ENCODE measurements at regions not wholly inside any gene's neighbourhood (a gene's known extent, or its start where the extent isn't known, plus 50 kb on each side); places are given as distances from the start of the nearest gene placed in this dataset.

DNA sequence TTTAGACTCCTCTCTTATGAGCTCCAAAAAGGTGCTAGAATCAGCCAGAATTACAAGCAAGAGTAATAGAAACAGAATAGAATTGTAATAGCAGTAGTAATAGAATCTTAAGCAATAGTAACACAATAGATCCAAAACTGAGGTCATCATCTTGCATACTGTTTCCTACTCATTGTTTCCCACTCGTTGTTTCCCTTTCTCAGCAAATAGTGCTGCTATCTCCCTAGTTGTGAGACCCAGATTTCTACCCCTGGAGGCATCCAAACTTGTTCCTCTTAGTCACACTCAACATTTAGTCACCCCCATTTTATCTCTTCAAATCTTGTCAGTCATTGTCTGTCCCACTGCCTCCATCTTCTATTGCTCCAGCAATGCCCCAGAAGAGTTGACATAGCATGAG lies 356.9 kb upstream of the MARCKS start:
- TF ChIP-seq, protein P1, sequence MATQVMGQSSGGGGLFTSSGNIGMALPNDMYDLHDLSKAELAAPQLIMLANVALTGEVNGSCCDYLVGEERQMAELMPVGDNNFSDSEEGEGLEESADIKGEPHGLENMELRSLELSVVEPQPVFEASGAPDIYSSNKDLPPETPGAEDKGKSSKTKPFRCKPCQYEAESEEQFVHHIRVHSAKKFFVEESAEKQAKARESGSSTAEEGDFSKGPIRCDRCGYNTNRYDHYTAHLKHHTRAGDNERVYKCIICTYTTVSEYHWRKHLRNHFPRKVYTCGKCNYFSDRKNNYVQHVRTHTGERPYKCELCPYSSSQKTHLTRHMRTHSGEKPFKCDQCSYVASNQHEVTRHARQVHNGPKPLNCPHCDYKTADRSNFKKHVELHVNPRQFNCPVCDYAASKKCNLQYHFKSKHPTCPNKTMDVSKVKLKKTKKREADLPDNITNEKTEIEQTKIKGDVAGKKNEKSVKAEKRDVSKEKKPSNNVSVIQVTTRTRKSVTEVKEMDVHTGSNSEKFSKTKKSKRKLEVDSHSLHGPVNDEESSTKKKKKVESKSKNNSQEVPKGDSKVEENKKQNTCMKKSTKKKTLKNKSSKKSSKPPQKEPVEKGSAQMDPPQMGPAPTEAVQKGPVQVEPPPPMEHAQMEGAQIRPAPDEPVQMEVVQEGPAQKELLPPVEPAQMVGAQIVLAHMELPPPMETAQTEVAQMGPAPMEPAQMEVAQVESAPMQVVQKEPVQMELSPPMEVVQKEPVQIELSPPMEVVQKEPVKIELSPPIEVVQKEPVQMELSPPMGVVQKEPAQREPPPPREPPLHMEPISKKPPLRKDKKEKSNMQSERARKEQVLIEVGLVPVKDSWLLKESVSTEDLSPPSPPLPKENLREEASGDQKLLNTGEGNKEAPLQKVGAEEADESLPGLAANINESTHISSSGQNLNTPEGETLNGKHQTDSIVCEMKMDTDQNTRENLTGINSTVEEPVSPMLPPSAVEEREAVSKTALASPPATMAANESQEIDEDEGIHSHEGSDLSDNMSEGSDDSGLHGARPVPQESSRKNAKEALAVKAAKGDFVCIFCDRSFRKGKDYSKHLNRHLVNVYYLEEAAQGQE (IDR thresholded peaks at IDR 0.05; ENCODE audit: low read depth): no peak
- TF ChIP-seq, protein P2, sequence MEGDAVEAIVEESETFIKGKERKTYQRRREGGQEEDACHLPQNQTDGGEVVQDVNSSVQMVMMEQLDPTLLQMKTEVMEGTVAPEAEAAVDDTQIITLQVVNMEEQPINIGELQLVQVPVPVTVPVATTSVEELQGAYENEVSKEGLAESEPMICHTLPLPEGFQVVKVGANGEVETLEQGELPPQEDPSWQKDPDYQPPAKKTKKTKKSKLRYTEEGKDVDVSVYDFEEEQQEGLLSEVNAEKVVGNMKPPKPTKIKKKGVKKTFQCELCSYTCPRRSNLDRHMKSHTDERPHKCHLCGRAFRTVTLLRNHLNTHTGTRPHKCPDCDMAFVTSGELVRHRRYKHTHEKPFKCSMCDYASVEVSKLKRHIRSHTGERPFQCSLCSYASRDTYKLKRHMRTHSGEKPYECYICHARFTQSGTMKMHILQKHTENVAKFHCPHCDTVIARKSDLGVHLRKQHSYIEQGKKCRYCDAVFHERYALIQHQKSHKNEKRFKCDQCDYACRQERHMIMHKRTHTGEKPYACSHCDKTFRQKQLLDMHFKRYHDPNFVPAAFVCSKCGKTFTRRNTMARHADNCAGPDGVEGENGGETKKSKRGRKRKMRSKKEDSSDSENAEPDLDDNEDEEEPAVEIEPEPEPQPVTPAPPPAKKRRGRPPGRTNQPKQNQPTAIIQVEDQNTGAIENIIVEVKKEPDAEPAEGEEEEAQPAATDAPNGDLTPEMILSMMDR (IDR thresholded peaks at IDR 0.05 in 2 of 3, conservative IDR thresholded peaks at IDR 0.05 in 1 of 3; ENCODE audit: borderline replicate concordance in 1 of 3, insufficient read depth in 1 of 3, low read depth in 2 of 3, low read length in 2 of 3): no peak
- TF ChIP-seq RAD21 (IDR thresholded peaks at IDR 0.05; ENCODE audit: low read depth) (no peak), SP1 (IDR thresholded peaks at IDR 0.05; ENCODE audit: low read depth) (no peak), ZFX (IDR thresholded peaks at IDR 0.05) (no peak), EZH2phosphoT487 (IDR thresholded peaks at IDR 0.05; ENCODE audit: borderline replicate concordance) (no peak), POLR2A (IDR thresholded peaks at IDR 0.05; ENCODE audit: borderline replicate concordance, extremely low read depth, insufficient read depth, insufficient read length) (no peak)
- TF ChIP-seq, protein P3, sequence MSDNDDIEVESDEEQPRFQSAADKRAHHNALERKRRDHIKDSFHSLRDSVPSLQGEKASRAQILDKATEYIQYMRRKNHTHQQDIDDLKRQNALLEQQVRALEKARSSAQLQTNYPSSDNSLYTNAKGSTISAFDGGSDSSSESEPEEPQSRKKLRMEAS (IDR thresholded peaks at IDR 0.05): no peak
